Stomach (tissue), 8 donors: ENCODE measurements at regions not wholly inside any gene's neighbourhood (a gene's known extent, or its start where the extent isn't known, plus 50 kb on each side); places are given as distances from the start of the nearest gene placed in this dataset.

Experiments used
- DNase-seq, 2 donors: peaks; one replicate each; pipeline versions ENCODE4 v3.0.0 to v3.0.0-alpha.2; 2013 to 2019
- H3K27ac ChIP-seq, 5 donors: fragments of 200-600 bp in 4 of 5; sonication (generic) in 4 of 5; one replicate each; pipeline ENCODE4 v1.5.1; 2013 to 2019; ENCODE audit warnings: mild to moderate bottlenecking in 1 of 5, moderate library complexity in 1 of 5
- H3K27me3 ChIP-seq, 3 donors: fragments of 200-600 bp; sonication (generic); one replicate each; pipeline ENCODE4 v1.5.1; 2017 to 2019; ENCODE audit warnings: mixed run types in 1 of 3
- H3K36me3 ChIP-seq, 4 donors: fragments of 200-600 bp; sonication (generic); 1 replicate in 3 of 4; 2 replicates in 1 of 4; pipeline ENCODE4 v1.5.1; 2016 to 2019
- H3K4me1 ChIP-seq, 4 donors: fragments of 200-600 bp; sonication (generic); one replicate each; pipeline ENCODE4 v1.5.1; 2016 to 2019
- H3K4me3 ChIP-seq, 4 donors: fragments of 200-600 bp; sonication (generic) in 3 of 4; one replicate each; pipeline ENCODE4 v1.5.1; 2016 to 2019; ENCODE audit warnings: mild to moderate bottlenecking in 1 of 4
- H3K9me3 ChIP-seq, 4 donors: fragments of 200-600 bp; sonication (generic); one replicate each; pipeline ENCODE4 v1.5.1; 2016 to 2019
- EP300 ChIP-seq: sonication (generic); formaldehyde crosslinking; IDR thresholded peaks from one replicate; pipeline ENCODE4 v1.6.1; 2017; ENCODE audit warnings: antibody characterized with exemption
- POLR2A ChIP-seq, 4 donors: fragments of 450-650 bp; IDR thresholded peaks; one replicate each; pipeline ENCODE4 v1.6.1; 2016; ENCODE audit warnings: antibody characterized with exemption in 4 of 4, control low read depth in 2 of 4, mild to moderate bottlenecking in 1 of 4, moderate library complexity in 1 of 4
- POLR2AphosphoS5 ChIP-seq, 3 donors: sonication (generic); formaldehyde crosslinking; IDR thresholded peaks; one replicate each; pipeline ENCODE4 v1.6.1; 2016; ENCODE audit warnings: antibody characterized with exemption in 3 of 3
- WGBS, 5 donors: extraction: QIAGEN DNeasy Blood & Tissue Kit in 3 of 5; methylation state at CpG; one replicate each; pipeline versions ENCODE4 v1.1.5 to v1.1.7; 2013 to 2018; 5-methylcytosine and 5-hydroxymethylcytosine counted together
- intact Hi-C: fragments of 100-400 bp; cut with DNase I; formaldehyde crosslinking; loops from one replicate; pipeline ENCODE4 v1.15.1; 2023; ENCODE audit warnings: low total_unique reads
- TF ChIP-seq, protein P1 (sequence below), 7 experiments: fragments of 450-650 bp in 4 of 7; fragments of 200-600 bp in 3 of 7; sonication (generic) in 3 of 7; IDR thresholded peaks; one replicate each; pipeline ENCODE4 v1.5.1; 2016 to 2019; ENCODE audit warnings: antibody characterized with exemption in 7 of 7, control low read depth in 2 of 7, mild to moderate bottlenecking in 1 of 7
- donor health status: healthy with polysubstance abuse.
- donor health status: Bipolar disorder and iron deficiency.
- donor health status: healthy.

DNA sequence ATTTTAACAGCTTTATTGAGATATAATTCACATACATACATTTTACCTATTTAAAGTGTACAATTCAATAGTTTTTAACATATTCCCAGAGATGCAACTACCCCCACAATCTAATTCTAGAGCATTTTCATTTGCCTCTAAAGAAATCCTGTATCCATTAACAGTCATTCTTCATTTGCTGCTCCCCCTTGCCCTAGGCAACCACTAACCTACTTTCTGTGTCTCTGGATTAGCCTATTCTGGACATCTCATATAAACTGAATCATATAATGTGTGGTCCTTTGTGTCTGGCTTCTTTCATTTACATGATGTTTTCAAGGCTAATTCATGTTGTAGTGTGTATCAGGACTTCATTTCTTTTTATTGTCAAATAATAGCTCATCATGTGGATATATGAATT, 105.1 kb upstream of the GRPR start:
- Histone ChIP-seq H3K9me3 (no peaks in the 10 kb centered on the region), H3K36me3 (no peaks in the 10 kb centered on the region), H3K27me3 (no peaks in the 10 kb centered on the region), H3K4me3 (no peak overlapping the region), H3K27ac (no peak overlapping the region), H3K4me1 (no peaks in the 10 kb centered on the region)
- TF ChIP-seq POLR2AphosphoS5 (IDR thresholded peaks at IDR 0.05) (no peak), POLR2A (IDR thresholded peaks at IDR 0.05) (no peak), EP300 (no peak)
- TF ChIP-seq, protein P1, sequence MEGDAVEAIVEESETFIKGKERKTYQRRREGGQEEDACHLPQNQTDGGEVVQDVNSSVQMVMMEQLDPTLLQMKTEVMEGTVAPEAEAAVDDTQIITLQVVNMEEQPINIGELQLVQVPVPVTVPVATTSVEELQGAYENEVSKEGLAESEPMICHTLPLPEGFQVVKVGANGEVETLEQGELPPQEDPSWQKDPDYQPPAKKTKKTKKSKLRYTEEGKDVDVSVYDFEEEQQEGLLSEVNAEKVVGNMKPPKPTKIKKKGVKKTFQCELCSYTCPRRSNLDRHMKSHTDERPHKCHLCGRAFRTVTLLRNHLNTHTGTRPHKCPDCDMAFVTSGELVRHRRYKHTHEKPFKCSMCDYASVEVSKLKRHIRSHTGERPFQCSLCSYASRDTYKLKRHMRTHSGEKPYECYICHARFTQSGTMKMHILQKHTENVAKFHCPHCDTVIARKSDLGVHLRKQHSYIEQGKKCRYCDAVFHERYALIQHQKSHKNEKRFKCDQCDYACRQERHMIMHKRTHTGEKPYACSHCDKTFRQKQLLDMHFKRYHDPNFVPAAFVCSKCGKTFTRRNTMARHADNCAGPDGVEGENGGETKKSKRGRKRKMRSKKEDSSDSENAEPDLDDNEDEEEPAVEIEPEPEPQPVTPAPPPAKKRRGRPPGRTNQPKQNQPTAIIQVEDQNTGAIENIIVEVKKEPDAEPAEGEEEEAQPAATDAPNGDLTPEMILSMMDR (IDR thresholded peaks at IDR 0.05): no peak
- intact Hi-C loops: no loop called here
- no peak for DNase-seq

DNA sequence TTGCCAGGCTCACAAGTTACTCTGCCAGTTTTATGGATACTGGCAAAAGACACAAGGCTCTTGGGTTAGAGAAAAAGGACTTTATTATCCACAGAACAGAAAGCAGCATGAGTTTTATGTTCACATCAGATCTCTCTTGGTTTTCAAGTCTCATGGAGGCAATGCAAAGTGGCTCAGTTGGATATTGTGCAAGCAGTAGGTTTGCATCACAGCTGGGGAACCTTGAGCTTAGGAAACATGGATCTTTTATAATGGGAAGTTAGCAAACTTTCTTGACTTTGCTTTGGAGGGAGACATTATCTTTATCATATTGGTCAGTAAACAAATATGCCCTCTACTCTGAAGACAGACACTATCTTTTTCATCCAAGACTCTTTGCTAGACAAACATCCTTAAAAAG, 109.2 kb upstream of the GRPR start:
- no peak for DNase-seq
- no peaks in the 10 kb centered on the region for H3K27me3 ChIP-seq
- intact Hi-C loops: no loop called here
- no peak overlapping the region for H3K4me3 ChIP-seq
- H3K36me3 ChIP-seq: no peaks in the 10 kb centered on the region
- no peaks in the 10 kb centered on the region for H3K4me1 ChIP-seq
- no peak overlapping the region for H3K27ac ChIP-seq
- no peaks in the 10 kb centered on the region for H3K9me3 ChIP-seq
- TF ChIP-seq POLR2A (IDR thresholded peaks at IDR 0.05): no peak
- no peak for TF ChIP-seq EP300
- TF ChIP-seq, protein P1 (IDR thresholded peaks at IDR 0.05): no peak
- no peak for TF ChIP-seq POLR2AphosphoS5 (IDR thresholded peaks at IDR 0.05)

DNA sequence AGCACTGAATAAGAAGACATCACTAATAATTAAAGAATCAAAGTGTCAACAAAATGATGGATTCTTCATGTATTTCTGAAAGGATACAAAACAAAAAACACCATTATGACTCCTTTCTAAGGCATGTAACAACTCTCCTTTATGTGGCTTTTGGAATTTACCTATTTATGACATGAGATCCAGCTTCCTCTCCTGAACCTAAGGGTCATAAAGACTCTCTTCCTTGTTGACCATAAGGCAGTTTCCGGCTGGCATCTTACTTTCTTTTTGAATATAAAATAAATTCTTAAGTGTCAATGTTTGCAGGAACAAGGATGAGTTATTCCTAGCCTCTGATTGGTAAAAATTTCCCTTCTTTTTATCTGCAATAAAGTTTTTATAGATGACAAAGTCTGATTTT, 111.1 kb upstream of the GRPR start:
- H3K27me3 ChIP-seq: no peaks in the 10 kb centered on the region
- intact Hi-C loops: no loop called here
- 79 to 88% (median 83%) methylated on average over 1 of the region's 1 CpG for WGBS, 5 donors
- H3K36me3 ChIP-seq: no peaks in the 10 kb centered on the region
- no peaks in the 10 kb centered on the region for H3K4me1 ChIP-seq
- DNase-seq: no peak
- H3K9me3 ChIP-seq: no peaks in the 10 kb centered on the region
- TF ChIP-seq POLR2A (IDR thresholded peaks at IDR 0.05): no peak
- no peak for TF ChIP-seq POLR2AphosphoS5 (IDR thresholded peaks at IDR 0.05)
- no peak for TF ChIP-seq EP300
- TF ChIP-seq, protein P1 (IDR thresholded peaks at IDR 0.05): no peak
- H3K27ac ChIP-seq: no peak overlapping the region
- no peak overlapping the region for H3K4me3 ChIP-seq

DNA sequence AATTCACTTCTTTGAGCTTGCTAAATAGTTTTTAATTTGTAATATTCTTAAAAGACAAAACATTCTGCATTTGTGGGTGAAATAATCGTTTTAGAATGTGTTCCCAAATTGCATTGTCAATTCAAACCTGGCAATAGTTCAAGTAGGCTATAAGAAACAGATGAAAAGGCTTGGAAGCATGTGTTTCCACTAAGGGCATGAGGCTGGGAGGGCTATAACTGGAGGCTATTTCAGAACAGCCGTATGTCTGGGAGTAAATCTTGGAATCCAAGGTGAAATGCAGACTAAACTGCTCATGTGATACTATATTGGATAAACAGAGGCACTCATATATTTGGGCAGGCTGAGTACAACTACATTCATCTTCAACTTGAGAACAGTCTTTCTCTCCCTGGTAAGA, 117.4 kb upstream of the GRPR start:
- Histone ChIP-seq H3K9me3 (no peaks in the 10 kb centered on the region), H3K36me3 (no peaks in the 10 kb centered on the region), H3K27ac (no peak overlapping the region), H3K4me1 (no peaks in the 10 kb centered on the region), H3K4me3 (no peak overlapping the region), H3K27me3 (no peaks in the 10 kb centered on the region)
- no peak for DNase-seq
- 52 to 61% (median 59%) methylated on average over 2 of the region's 2 CpGs for WGBS, 5 donors
- intact Hi-C loops: no loop called here
- TF ChIP-seq EP300 (no peak), POLR2A (IDR thresholded peaks at IDR 0.05) (no peak), POLR2AphosphoS5 (IDR thresholded peaks at IDR 0.05) (no peak)
- TF ChIP-seq, protein P1 (IDR thresholded peaks at IDR 0.05): no peak

DNA sequence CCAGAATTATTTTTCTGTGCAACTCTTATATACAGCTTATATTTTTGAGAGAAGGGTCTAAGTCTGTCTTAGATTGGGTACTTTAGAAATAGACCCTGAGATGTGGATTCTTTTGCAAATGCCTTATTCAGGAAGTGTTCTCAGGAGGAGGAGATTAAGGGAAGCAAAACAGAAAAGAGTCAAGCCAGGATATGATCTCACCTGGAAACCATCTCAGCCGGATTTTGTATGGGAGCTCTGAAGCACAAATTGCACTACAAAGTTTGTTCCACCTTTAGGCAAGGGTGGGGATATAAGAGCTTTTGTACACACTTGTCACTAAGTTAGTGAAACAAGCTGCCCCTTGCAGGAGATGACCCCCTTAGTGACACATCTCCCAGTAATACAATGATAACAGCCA, 121.2 kb upstream of the GRPR start:
- no peak overlapping the region for H3K4me3 ChIP-seq
- 54 to 73% (median 68%) methylated on average over 1 of the region's 1 CpG for WGBS, 5 donors
- H3K27me3 ChIP-seq: no peaks in the 10 kb centered on the region
- peaks cover 0 to 5% (median 0%) of the 10 kb centered on the region in 4 donors for H3K9me3 ChIP-seq
- no peaks in the 10 kb centered on the region for H3K36me3 ChIP-seq
- intact Hi-C loops: no loop called here
- DNase-seq: no peak
- no peaks in the 10 kb centered on the region for H3K4me1 ChIP-seq
- H3K27ac ChIP-seq: no peak overlapping the region
- TF ChIP-seq EP300 (no peak), POLR2AphosphoS5 (IDR thresholded peaks at IDR 0.05) (no peak), POLR2A (IDR thresholded peaks at IDR 0.05) (no peak)
- TF ChIP-seq, protein P1 (IDR thresholded peaks at IDR 0.05): no peak
